Neural cell (in vitro differentiated cells): ENCODE measurements at regions not wholly inside any gene's neighbourhood (a gene's known extent, or its start where the extent isn't known, plus 50 kb on each side); places are given as distances from the start of the nearest gene placed in this dataset.
"Not testable (repeated sequence)": the region's sequence is repeated elsewhere in the genome, so short reads cannot be mapped to it uniquely, and the experiment has no call there.

ENCODE experiments used
- H2AFZ ChIP-seq: fragments of 200-600, 300-800 bp; sonication (generic), shearing (Covaris generic); 2 replicates; pipeline ENCODE4 v1.6.0; 2014; ENCODE audit warnings: low read depth, mild to moderate bottlenecking, antibody characterized with exemption, low read length, moderate library complexity
- H3F3A ChIP-seq: fragments of 200-600 bp; shearing (Covaris generic); 2 replicates; pipeline ENCODE4 v1.6.1; 2016; ENCODE audit warnings: mild to moderate bottlenecking, moderate library complexity, mixed read lengths, antibody characterized with exemption, low read length; ENCODE audit not compliant: insufficient read depth, poor library complexity, severe bottlenecking
- H3K27ac ChIP-seq: fragments of 200-600, 300-800 bp; sonication (generic), shearing (Covaris generic); 2 replicates; pipeline ENCODE4 v1.5.1; 2014; ENCODE audit warnings: mild to moderate bottlenecking, low read length, moderate library complexity
- H3K27me3 ChIP-seq: fragments of 300-800, 200-600 bp; sonication (generic), shearing (Covaris generic); 2 replicates; pipeline ENCODE4 v1.6.0; 2014; ENCODE audit warnings: mild to moderate bottlenecking, low read depth, low read length, moderate library complexity; ENCODE audit not compliant: insufficient read depth
- H3K36me3 ChIP-seq: fragments of 300-800, 200-600 bp; sonication (generic), shearing (Covaris generic); 2 replicates; pipeline ENCODE4 v1.5.1; 2014; ENCODE audit warnings: mild to moderate bottlenecking, antibody characterized with exemption, low read length, moderate library complexity; ENCODE audit not compliant: insufficient read depth
- H3K4me2 ChIP-seq: fragments of 300-800, 200-600 bp; sonication (generic), shearing (Covaris generic); 2 replicates; pipeline ENCODE4 v1.6.0; 2014; ENCODE audit warnings: mild to moderate bottlenecking, low read length
- H3K4me3 ChIP-seq: fragments of 300-800, 200-600 bp; sonication (generic), shearing (Covaris generic); 2 replicates; pipeline ENCODE4 v1.5.1; 2014; ENCODE audit warnings: mild to moderate bottlenecking, low read length, moderate library complexity
- H3K79me2 ChIP-seq: fragments of 200-600 bp; shearing (Covaris generic); replicated peaks from 2 replicates; pipeline ENCODE4 v1.6.0; 2014; ENCODE audit warnings: mild to moderate bottlenecking, low read length, moderate library complexity; ENCODE audit not compliant: insufficient read depth
- H3K9ac ChIP-seq: fragments of 300-800, 200-600 bp; sonication (generic), shearing (Covaris generic); 2 replicates; pipeline ENCODE4 v1.6.1; 2016; ENCODE audit warnings: mild to moderate bottlenecking, low read length, mixed read lengths
- H3K9me2 ChIP-seq: fragments of 200-600 bp; shearing (Covaris generic); 2 replicates; pipeline ENCODE4 v1.6.1; 2016; ENCODE audit warnings: mild to moderate bottlenecking, low read length, mixed read lengths; ENCODE audit not compliant: insufficient read depth
- H3K9me3 ChIP-seq: fragments of 200-600, 300-800 bp; sonication (generic), shearing (Covaris generic); 2 replicates; pipeline ENCODE4 v1.6.1; 2016; ENCODE audit warnings: mild to moderate bottlenecking, mixed run types, low read length, moderate library complexity, mixed read lengths
- H4K20me1 ChIP-seq: fragments of 200-600 bp; shearing (Covaris generic); 2 replicates; pipeline ENCODE4 v1.6.1; 2016; ENCODE audit warnings: mild to moderate bottlenecking, mixed run types; ENCODE audit not compliant: insufficient read depth
- EP300 ChIP-seq: fragments of 450-650 bp; conservative IDR thresholded peaks from 2 replicates; pipeline ENCODE4 v1.6.1; 2014; ENCODE audit warnings: antibody characterized with exemption, mild to moderate bottlenecking, moderate library complexity; ENCODE audit not compliant: poor library complexity, severe bottlenecking
- EZH2 ChIP-seq: fragments of 200-600, 300-800 bp; shearing (Covaris generic), sonication (generic); IDR thresholded peaks from 2 replicates; pipeline ENCODE4 v1.6.1; 2014; ENCODE audit warnings: antibody characterized with exemption, low read length, borderline replicate concordance, mild to moderate bottlenecking; ENCODE audit not compliant: insufficient read depth, poor library complexity, severe bottlenecking
- MXI1 ChIP-seq: fragments of 450-650 bp; conservative IDR thresholded peaks from 2 replicates; pipeline ENCODE4 v1.6.1; 2014; ENCODE audit warnings: antibody characterized with exemption, mild to moderate bottlenecking; ENCODE audit not compliant: poor library complexity, severe bottlenecking
- RAD21 ChIP-seq: fragments of 450-650 bp; conservative IDR thresholded peaks from 2 replicates; pipeline ENCODE4 v1.6.1; 2014; ENCODE audit warnings: antibody characterized with exemption, mild to moderate bottlenecking, moderate library complexity
- REST ChIP-seq: IDR thresholded peaks from 2 replicates; pipeline ENCODE4 v1.6.1; 2012; ENCODE audit warnings: borderline replicate concordance
- SMC3 ChIP-seq: fragments of 450-650 bp; conservative IDR thresholded peaks from 2 replicates; pipeline ENCODE4 v1.6.1; 2014; ENCODE audit warnings: antibody characterized with exemption, mild to moderate bottlenecking, moderate library complexity; ENCODE audit not compliant: poor library complexity
- TAF1 ChIP-seq: IDR thresholded peaks from 2 replicates; pipeline ENCODE4 v1.6.1; 2012; ENCODE audit warnings: low read depth

GRCh38 chr5:44756097-44756496, 52.6 kb upstream of the MRPS30 start:
- H3K4me2 ChIP-seq, H3K27ac ChIP-seq, H4K20me1 ChIP-seq, H3K4me3 ChIP-seq, H3K9me2 ChIP-seq, H3K36me3 ChIP-seq, H3K9ac ChIP-seq, H3F3A ChIP-seq, H2AFZ ChIP-seq, H3K79me2 ChIP-seq, H3K27me3 ChIP-seq, H3K9me3 ChIP-seq: not testable (repeated sequence)

GRCh38 chr5:44747396-44747795, 61.4 kb upstream of the MRPS30 start:
- Histone ChIP-seq H3K9me3 (no peaks in the 10 kb centered on the region), H3K27me3 (no peaks in the 10 kb centered on the region), H3K27ac (no peak overlapping the region), H3K36me3 (no peaks in the 10 kb centered on the region), H3K4me2 (no peak overlapping the region), H3K9me2 (no peaks in the 10 kb centered on the region), H3K79me2 (no peaks in the 10 kb centered on the region), H3F3A (no peaks in the 10 kb centered on the region), H3K4me3 (no peak overlapping the region), H3K9ac (no peak overlapping the region), H2AFZ (no peak overlapping the region), H4K20me1 (no peaks in the 10 kb centered on the region)
- no peak for TF ChIP-seq RAD21
- TF ChIP-seq MXI1: no peak
- TF ChIP-seq REST: no peak
- TF ChIP-seq EZH2: no peak
- TF ChIP-seq SMC3: no peak
- TF ChIP-seq TAF1: no peak

GRCh38 chr5:44740660-44741059, 68.1 kb upstream of the MRPS30 start:
- Histone ChIP-seq H3K27ac (no peak overlapping the region), H3K4me2 (no peak overlapping the region), H2AFZ (no peak overlapping the region), H3K9ac (no peak overlapping the region), H3F3A (no peaks in the 10 kb centered on the region), H3K9me2 (no peaks in the 10 kb centered on the region), H3K4me3 (no peak overlapping the region), H3K36me3 (no peaks in the 10 kb centered on the region), H3K79me2 (no peaks in the 10 kb centered on the region), H4K20me1 (no peaks in the 10 kb centered on the region), H3K9me3 (no peaks in the 10 kb centered on the region), H3K27me3 (no peaks in the 10 kb centered on the region)
- no peak for TF ChIP-seq REST
- TF ChIP-seq EP300: no peak
